Subcutaneous abdominal adipose tissue (tissue), 5 donors: ENCODE measurements at regions not wholly inside any gene's neighbourhood (a gene's known extent, or its start where the extent isn't known, plus 50 kb on each side); places are given as distances from the start of the nearest gene placed in this dataset.
A peak's percentile ranks its signal among the peaks of the same experiment; 100 is the strongest.
"Not testable (repeated sequence)": the region's sequence is repeated elsewhere in the genome, so short reads cannot be mapped to it uniquely, and the experiment has no call there.

Experiments
- H3K27ac ChIP-seq: one replicate; pipeline ENCODE4 v1.7.0; 2013; ENCODE audit warnings: low read depth, mild to moderate bottlenecking, inconsistent platforms, low read length, moderate library complexity
- H3K27me3 ChIP-seq, 5 donors: one replicate each; pipeline ENCODE4 v1.7.0; 2013; ENCODE audit warnings: low read length in 5 of 5, inconsistent platforms in 1 of 5; ENCODE audit not compliant: control insufficient read depth in 5 of 5, insufficient read depth in 4 of 5
- H3K36me3 ChIP-seq, 5 donors: one replicate each; pipeline ENCODE4 v1.7.0; 2013; ENCODE audit warnings: low read length in 5 of 5; ENCODE audit not compliant: control insufficient read depth in 5 of 5, insufficient read depth in 5 of 5
- H3K4me1 ChIP-seq, 5 donors: one replicate each; pipeline ENCODE4 v1.7.0; 2013; ENCODE audit warnings: low read length in 5 of 5, mild to moderate bottlenecking in 3 of 5, moderate library complexity in 1 of 5; ENCODE audit not compliant: control insufficient read depth in 5 of 5, insufficient read depth in 5 of 5
- H3K4me3 ChIP-seq, 5 donors: one replicate each; pipeline ENCODE4 v1.7.0; 2013; ENCODE audit warnings: low read length in 5 of 5, low read depth in 1 of 5
- H3K9ac ChIP-seq, 5 donors: one replicate each; pipeline ENCODE4 v1.7.0; 2013; ENCODE audit warnings: low read length in 5 of 5, mild to moderate bottlenecking in 4 of 5, moderate library complexity in 3 of 5
- H3K9me3 ChIP-seq, 5 donors: one replicate each; pipeline ENCODE4 v1.7.0; 2013; ENCODE audit warnings: low read length in 5 of 5; ENCODE audit not compliant: control insufficient read depth in 5 of 5
- donor health status: healthy.
- donor health status: healthy.
- donor health status: healthy.
- donor health status: healthy.
- donor health status: healthy.

GRCh38 chr10:52574697-52575096 is 197.9 kb downstream of the MBL2 start:
- Histone ChIP-seq H3K36me3 (no peaks in the 10 kb centered on the region), H3K4me1 (no peaks in the 10 kb centered on the region), H3K9me3 (no peaks in the 10 kb centered on the region), H3K9ac (no peak overlapping the region), H3K27me3 (no peaks in the 10 kb centered on the region), H3K27ac (no peak overlapping the region), H3K4me3 (no peak overlapping the region)

- Histone ChIP-seq H3K27me3 (no peaks in the 10 kb centered on the region), H3K4me3 (no peak overlapping the region), H3K4me1 (no peaks in the 10 kb centered on the region), H3K36me3 (no peaks in the 10 kb centered on the region), H3K27ac (no peak overlapping the region), H3K9ac (no peak overlapping the region), H3K9me3 (peaks cover 0 to 3% (median 0%) of the 10 kb centered on the region in 5 donors)
These were observed 195.5 kb downstream of the MBL2 start for GRCh38 chr10:52577047-52577446.

GRCh38 chr10:52578871-52579405 is 193.6 kb downstream of the MBL2 start:
- Histone ChIP-seq H3K4me1 (no peaks in the 10 kb centered on the region), H3K9me3 (peaks cover 0 to 3% (median 0%) of the 10 kb centered on the region in 5 donors), H3K9ac (no peak overlapping the region), H3K27ac (no peak overlapping the region), H3K27me3 (no peaks in the 10 kb centered on the region), H3K4me3 (no peak overlapping the region), H3K36me3 (no peaks in the 10 kb centered on the region)

GRCh38 chr10:52581636-52582035 is 190.9 kb downstream of the MBL2 start:
- H3K27ac ChIP-seq = not testable (repeated sequence)

GRCh38 chr10:52583336-52583735 is 189.2 kb downstream of the MBL2 start:
- Histone ChIP-seq H3K4me3 (no peak overlapping the region), H3K27me3 (no peaks in the 10 kb centered on the region), H3K36me3 (no peaks in the 10 kb centered on the region), H3K9ac (no peak overlapping the region), H3K4me1 (no peaks in the 10 kb centered on the region), H3K9me3 (peaks cover 2 to 18% (median 5%) of the 10 kb centered on the region in 5 donors), H3K27ac (no peak overlapping the region)

More at GRCh38 chr10:52581636-52582035, 190.9 kb downstream of the MBL2 start:
- H3K9me3 ChIP-seq = peaks cover 2 to 12% (median 4%) of the 10 kb centered on the region in 5 donors
- not testable (repeated sequence) for H3K4me3 ChIP-seq, H3K4me1 ChIP-seq, H3K9ac ChIP-seq, H3K27me3 ChIP-seq, H3K36me3 ChIP-seq

- peaks cover 2 to 16% (median 5%) of the 10 kb centered on the region in 5 donors for H3K9me3 ChIP-seq
- no peaks in the 10 kb centered on the region for H3K27me3 ChIP-seq
- no peaks in the 10 kb centered on the region for H3K36me3 ChIP-seq
- H3K9ac ChIP-seq = no peak overlapping the region
- no peak overlapping the region for H3K27ac ChIP-seq
- H3K4me3 ChIP-seq = no peak overlapping the region
- H3K4me1 ChIP-seq = no peaks in the 10 kb centered on the region
These were observed 185.9 kb downstream of the MBL2 start for GRCh38 chr10:52586710-52587109.

- Histone ChIP-seq H3K9me3 (no peaks in the 10 kb centered on the region), H3K4me3 (no peak overlapping the region), H3K36me3 (no peaks in the 10 kb centered on the region), H3K9ac (peak overlapping the region in 1 of 5 donors; percentile 20), H3K27ac (no peak overlapping the region), H3K27me3 (no peaks in the 10 kb centered on the region), H3K4me1 (no peaks in the 10 kb centered on the region)
These were observed 175.3 kb downstream of the MBL2 start for GRCh38 chr10:52597189-52597863.

- Histone ChIP-seq H3K4me3 (no peak overlapping the region), H3K36me3 (no peaks in the 10 kb centered on the region), H3K27ac (no peak overlapping the region), H3K9ac (no peak overlapping the region), H3K4me1 (no peaks in the 10 kb centered on the region), H3K27me3 (no peaks in the 10 kb centered on the region), H3K9me3 (no peaks in the 10 kb centered on the region)
These were observed 173.6 kb downstream of the MBL2 start for GRCh38 chr10:52598936-52599335.

GRCh38 chr10:52599551-52600200 is 172.9 kb downstream of the MBL2 start:
- no peaks in the 10 kb centered on the region for H3K9me3 ChIP-seq
- no peak overlapping the region for H3K4me3 ChIP-seq
- no peaks in the 10 kb centered on the region for H3K27me3 ChIP-seq
- no peaks in the 10 kb centered on the region for H3K36me3 ChIP-seq
- no peaks in the 10 kb centered on the region for H3K4me1 ChIP-seq
- no peak overlapping the region for H3K9ac ChIP-seq
- H3K27ac ChIP-seq = no peak overlapping the region

GRCh38 chr10:52604131-52604530 is 168.5 kb downstream of the MBL2 start:
- H3K9me3 ChIP-seq, H3K9ac ChIP-seq, H3K4me3 ChIP-seq, H3K27ac ChIP-seq, H3K36me3 ChIP-seq, H3K4me1 ChIP-seq, H3K27me3 ChIP-seq: not testable (repeated sequence)
